Endodermal cell (in vitro differentiated cells): ENCODE measurements at regions not wholly inside any gene's neighbourhood (a gene's known extent, or its start where the extent isn't known, plus 50 kb on each side); places are given as distances from the start of the nearest gene placed in this dataset.

Experiments
- DNase-seq: peaks from one replicate; pipeline ENCODE4 v3.0.0-alpha.2; 2017
- H3K27ac ChIP-seq: 2 replicates; pipeline ENCODE4 v1.5.1; 2013; ENCODE audit warnings: mild to moderate bottlenecking, low read depth, low read length, moderate library complexity
- H3K27me3 ChIP-seq: 2 replicates; pipeline ENCODE4 v1.6.1; 2013; ENCODE audit warnings: mild to moderate bottlenecking, low read length, moderate library complexity; ENCODE audit not compliant: insufficient read depth, control insufficient read depth, poor library complexity, severe bottlenecking
- H3K36me3 ChIP-seq: 2 replicates; pipeline ENCODE4 v1.7.0; 2013; ENCODE audit warnings: mild to moderate bottlenecking, low read length, moderate library complexity; ENCODE audit not compliant: control insufficient read depth, insufficient read depth
- H3K4me1 ChIP-seq: one replicate; pipeline ENCODE4 v1.7.0; 2013; ENCODE audit warnings: low read length; ENCODE audit not compliant: control insufficient read depth, insufficient read depth
- H3K4me3 ChIP-seq: 2 replicates; pipeline ENCODE4 v1.5.1; 2013; ENCODE audit warnings: mild to moderate bottlenecking, low read length, moderate library complexity
- H3K9ac ChIP-seq: 2 replicates; pipeline ENCODE4 v1.6.1; 2013; ENCODE audit warnings: mild to moderate bottlenecking, low read length, moderate library complexity; ENCODE audit not compliant: poor library complexity, severe bottlenecking; ENCODE audit errors: extremely low read depth
- H3K9me3 ChIP-seq: 2 replicates; pipeline ENCODE4 v1.6.1; 2013; ENCODE audit warnings: mild to moderate bottlenecking, low read length, moderate library complexity; ENCODE audit not compliant: control insufficient read depth
- H3K27ac Mint-ChIP-seq: 2 replicates; pipeline ENCODE4 v1.8.0; 2020; ENCODE audit warnings: mixed read lengths
- H3K27me3 Mint-ChIP-seq: 2 replicates; pipeline ENCODE4 v1.8.0; 2021; ENCODE audit warnings: mild to moderate bottlenecking, mixed read lengths; ENCODE audit not compliant: insufficient read depth
- H3K36me3 Mint-ChIP-seq: 2 replicates; pipeline ENCODE4 v1.8.0; 2020; ENCODE audit warnings: low read depth, mixed read lengths
- H3K4me1 Mint-ChIP-seq: 2 replicates; pipeline ENCODE4 v1.8.0; 2020; ENCODE audit warnings: mixed read lengths
- H3K4me3 Mint-ChIP-seq: 2 replicates; pipeline ENCODE4 v1.8.0; 2020; ENCODE audit warnings: mild to moderate bottlenecking, moderate library complexity, mixed read lengths
- H3K9me3 Mint-ChIP-seq: 2 replicates; pipeline ENCODE4 v1.8.0; 2020; ENCODE audit warnings: mild to moderate bottlenecking, mixed read lengths
- WGBS, 2 experiments: methylation state at CpG; one replicate each; pipeline versions ENCODE4 v1.1.5 to v1.1.7; 2013; ENCODE audit warnings: missing lambda C conversion rate in 2 of 2, mixed read lengths in 1 of 2; ENCODE audit not compliant: insufficient coverage in 1 of 2, insufficient read length in 1 of 2; 5-methylcytosine and 5-hydroxymethylcytosine counted together
- TF ChIP-seq, protein P1 (sequence below): fragments of 200-600 bp; sonication (generic); conservative IDR thresholded peaks from 2 replicates; pipeline ENCODE4 v1.5.0; 2021; ENCODE audit warnings: antibody characterized with exemption, mild to moderate bottlenecking

DNA sequence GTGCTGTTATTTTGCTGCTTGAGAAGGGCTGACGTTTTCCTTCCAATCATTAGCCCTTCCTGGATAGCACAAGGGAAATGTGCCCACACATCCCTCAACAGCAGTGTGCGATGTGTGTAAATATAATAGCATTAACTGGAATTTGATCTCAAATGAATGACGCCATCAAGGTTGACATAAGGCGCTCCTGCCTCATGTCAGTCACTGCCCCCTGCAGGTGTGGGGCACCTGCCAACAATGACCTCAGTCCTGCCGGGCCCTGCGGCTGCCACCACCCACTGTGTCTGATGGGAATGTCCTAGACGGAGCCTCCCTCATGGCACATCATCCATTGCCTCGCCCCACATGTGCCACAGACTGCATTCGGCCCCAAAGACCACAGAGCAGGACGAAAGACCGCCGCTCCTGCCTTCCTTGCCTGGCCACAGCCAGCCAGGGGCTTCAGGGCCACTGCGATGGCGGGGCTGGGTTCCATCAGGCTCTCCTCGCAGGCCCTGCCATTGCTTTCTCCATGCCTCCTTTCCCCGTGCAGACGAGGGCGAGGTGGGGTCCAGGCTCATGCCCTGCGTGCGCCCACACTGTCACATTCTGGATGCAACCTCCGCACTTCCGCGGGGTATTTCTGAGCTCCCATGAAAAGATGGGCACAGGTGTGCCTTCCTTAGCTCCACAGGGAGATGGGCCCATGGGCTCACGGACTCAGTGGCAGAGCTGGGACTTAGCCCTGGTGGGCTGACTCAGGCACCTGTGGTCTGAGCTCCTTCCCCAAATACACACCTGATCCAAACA lies 146.7 kb downstream of the SOX1 start:
- WGBS, 2 experiments: 80 to 87% methylated on average over 6 to 24 of the region's 24 CpGs
- no peak overlapping the region for H3K27ac Mint-ChIP-seq
- peaks cover 4% of the 10 kb centered on the region for H3K4me1 Mint-ChIP-seq
- no peaks in the 10 kb centered on the region for H3K9me3 Mint-ChIP-seq
- Histone ChIP-seq H3K36me3 (no peaks in the 10 kb centered on the region), H3K9ac (no peak overlapping the region), H3K4me1 (peaks cover 3% of the 10 kb centered on the region), H3K27ac (no peak overlapping the region), H3K9me3 (no peaks in the 10 kb centered on the region), H3K27me3 (peaks cover 10% of the 10 kb centered on the region), H3K4me3 (no peak overlapping the region)
- TF ChIP-seq, protein P1, sequence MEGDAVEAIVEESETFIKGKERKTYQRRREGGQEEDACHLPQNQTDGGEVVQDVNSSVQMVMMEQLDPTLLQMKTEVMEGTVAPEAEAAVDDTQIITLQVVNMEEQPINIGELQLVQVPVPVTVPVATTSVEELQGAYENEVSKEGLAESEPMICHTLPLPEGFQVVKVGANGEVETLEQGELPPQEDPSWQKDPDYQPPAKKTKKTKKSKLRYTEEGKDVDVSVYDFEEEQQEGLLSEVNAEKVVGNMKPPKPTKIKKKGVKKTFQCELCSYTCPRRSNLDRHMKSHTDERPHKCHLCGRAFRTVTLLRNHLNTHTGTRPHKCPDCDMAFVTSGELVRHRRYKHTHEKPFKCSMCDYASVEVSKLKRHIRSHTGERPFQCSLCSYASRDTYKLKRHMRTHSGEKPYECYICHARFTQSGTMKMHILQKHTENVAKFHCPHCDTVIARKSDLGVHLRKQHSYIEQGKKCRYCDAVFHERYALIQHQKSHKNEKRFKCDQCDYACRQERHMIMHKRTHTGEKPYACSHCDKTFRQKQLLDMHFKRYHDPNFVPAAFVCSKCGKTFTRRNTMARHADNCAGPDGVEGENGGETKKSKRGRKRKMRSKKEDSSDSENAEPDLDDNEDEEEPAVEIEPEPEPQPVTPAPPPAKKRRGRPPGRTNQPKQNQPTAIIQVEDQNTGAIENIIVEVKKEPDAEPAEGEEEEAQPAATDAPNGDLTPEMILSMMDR: no peak
- no peaks in the 10 kb centered on the region for H3K36me3 Mint-ChIP-seq
- DNase-seq: no peak
- no peak overlapping the region for H3K4me3 Mint-ChIP-seq
- peaks cover 31% of the 10 kb centered on the region for H3K27me3 Mint-ChIP-seq

DNA sequence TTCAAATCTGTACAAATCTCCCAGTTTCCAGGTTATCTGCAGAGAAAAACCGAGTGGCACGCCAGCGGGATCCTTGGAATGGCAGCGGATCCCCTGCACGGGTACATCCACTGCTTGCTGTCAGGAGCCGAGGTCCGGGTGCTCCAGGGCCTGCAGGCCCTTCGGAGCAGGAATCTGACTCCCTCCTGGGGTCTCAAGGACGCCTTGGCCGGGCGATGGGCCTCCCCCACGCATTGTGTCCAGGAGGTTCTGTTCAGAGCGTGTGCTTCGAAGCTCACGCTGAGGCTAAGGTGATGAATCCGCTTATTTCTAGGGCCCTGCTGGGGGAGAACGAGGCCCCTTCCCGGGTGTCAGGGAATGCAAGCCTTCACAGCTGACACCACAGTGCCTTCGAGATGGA lies 148.9 kb downstream of the SOX1 start:
- Mint-ChIP-seq H3K27me3 (peaks cover 33% of the 10 kb centered on the region), H3K9me3 (no peaks in the 10 kb centered on the region), H3K4me3 (no peak overlapping the region), H3K27ac (no peak overlapping the region), H3K36me3 (no peaks in the 10 kb centered on the region), H3K4me1 (no peaks in the 10 kb centered on the region)
- no peak overlapping the region for H3K4me3 ChIP-seq
- TF ChIP-seq, protein P1: no peak
- no peaks in the 10 kb centered on the region for H3K36me3 ChIP-seq
- no peak overlapping the region for H3K9ac ChIP-seq
- no peaks in the 10 kb centered on the region for H3K9me3 ChIP-seq
- WGBS, 2 experiments: 84 to 85% methylated on average over 18 to 19 of the region's 19 CpGs
- no peaks in the 10 kb centered on the region for H3K4me1 ChIP-seq
- H3K27me3 ChIP-seq: peaks cover 10% of the 10 kb centered on the region
- H3K27ac ChIP-seq: no peak overlapping the region
- peak; percentile 35 for DNase-seq

DNA sequence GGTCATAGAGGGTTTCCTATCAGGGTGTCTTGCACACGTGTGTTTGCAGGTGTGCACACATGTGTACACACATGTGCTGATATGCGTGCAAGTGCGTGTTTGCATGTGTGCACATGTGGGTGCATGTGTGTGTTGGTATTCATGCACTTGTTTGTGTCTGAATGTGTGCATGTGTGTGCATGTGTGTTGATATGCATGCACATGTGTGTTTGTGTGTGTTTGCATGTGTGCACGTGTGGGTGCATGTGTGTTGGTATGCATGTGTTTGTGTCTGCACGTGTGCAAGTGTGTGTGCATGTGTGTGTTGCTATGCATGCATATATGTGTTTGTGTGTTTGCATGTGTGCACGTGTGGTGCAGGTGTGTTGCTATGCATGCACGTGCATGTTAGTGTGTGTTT lies 150.5 kb downstream of the SOX1 start:
- Mint-ChIP-seq H3K4me1 (no peaks in the 10 kb centered on the region), H3K27me3 (peaks cover 31% of the 10 kb centered on the region), H3K4me3 (no peak overlapping the region), H3K27ac (no peak overlapping the region), H3K9me3 (no peaks in the 10 kb centered on the region), H3K36me3 (no peaks in the 10 kb centered on the region)
- DNase-seq: peak; percentile 16
- Histone ChIP-seq H3K27ac (no peak overlapping the region), H3K9ac (no peak overlapping the region), H3K27me3 (peaks cover 5% of the 10 kb centered on the region), H3K4me3 (no peak overlapping the region), H3K4me1 (no peaks in the 10 kb centered on the region), H3K36me3 (no peaks in the 10 kb centered on the region), H3K9me3 (no peaks in the 10 kb centered on the region)
- WGBS, 2 experiments: 90 to 93% methylated on average over 6 to 7 of the region's 7 CpGs
- TF ChIP-seq, protein P1: no peak
